Pancreas (tissue), 10 donors: ENCODE measurements at regions not wholly inside any gene's neighbourhood (a gene's known extent, or its start where the extent isn't known, plus 50 kb on each side); places are given as distances from the start of the nearest gene placed in this dataset.

Source experiments
- ATAC-seq, 4 donors: fragments of 200-7000 bp; cut with Tn5 transposase; one replicate each; pipeline versions ENCODE4 v1.8.0 to v1.9.1; 2020; ENCODE audit warnings: mild to moderate bottlenecking in 4 of 4, moderate library complexity in 4 of 4
- DNase-seq, 6 donors: peaks; one replicate each; pipeline ENCODE4 v3.0.0-alpha.2; 2020
- FAIRE-seq: peaks from 2 replicates; lab custom pipeline; 2012; peaks lifted over from hg19 to GRCh38; lab: Jason Lieb, UNC
- H3K27ac ChIP-seq, 4 donors: fragments of 200-600 bp; sonication (generic); 1 replicate in 3 of 4; 2 replicates in 1 of 4; pipeline versions ENCODE4 v1.5.0 to v1.8.0; 2020
- H3K27me3 ChIP-seq, 4 donors: fragments of 200-600 bp; one replicate each; pipeline ENCODE4 v1.8.0; 2021
- H3K36me3 ChIP-seq, 3 donors: fragments of 200-600 bp; sonication (generic) in 1 of 3; one replicate each; pipeline versions ENCODE4 v1.5.0 to v1.8.0; 2020 to 2021
- H3K4me1 ChIP-seq, 3 donors: fragments of 200-600 bp; one replicate each; pipeline ENCODE4 v1.8.0; 2021
- H3K4me3 ChIP-seq, 4 donors: fragments of 200-600 bp; sonication (generic) in 2 of 4; one replicate each; pipeline versions ENCODE4 v1.5.0 to v1.8.0; 2020 to 2021
- H3K9me3 ChIP-seq, 4 donors: fragments of 200-600 bp; one replicate each; pipeline ENCODE4 v1.8.0; 2021
- CTCF ChIP-seq, 4 donors: fragments of 200-600 bp; sonication (generic) in 3 of 4; IDR thresholded peaks; one replicate each; pipeline versions ENCODE4 v1.5.0 to v1.8.0; 2021; ENCODE audit warnings: antibody characterized with exemption in 4 of 4
- WGBS, 2 donors: extraction: QIAGEN DNeasy Blood & Tissue Kit; methylation state at CpG; one replicate each; pipeline ENCODE4 v1.1.7; 2013; 5-methylcytosine and 5-hydroxymethylcytosine counted together
- intact Hi-C, 3 donors: fragments of 100-400 bp; cut with DNase I; formaldehyde crosslinking; loops; one replicate each; pipeline versions ENCODE4 v1.11.1 to v1.14.2; 2022
- donor health status: healthy with polysubstance abuse.
- donor health status: DM: no; HTN: no; CAD: no; lungs with moderate emphysema.
- donor health status: DM: no; HTN: no; CAD: no.
- donor health status: control.
- donor health status: control.
- donor health status: Bipolar disorder and iron deficiency.
- donor health status: DM: yes; HTN: yes; CAD: no.
- donor health status: DM: no; HTN: no; CAD: no.
- donor health status: DM: no; HTN: no; CAD: no.
- donor health status: DM: yes; HTN: yes; CAD: no.

- DNase-seq (no peak), ATAC-seq (no peak)
Observed at GRCh38 chr1:233844692-233845091, 59.8 kb upstream of the SLC35F3 start.

More at GRCh38 chr1:233844692-233845091, 59.8 kb upstream of the SLC35F3 start:
- Histone ChIP-seq H3K4me3 (no peak overlapping the region), H3K36me3 (no peaks in the 10 kb centered on the region), H3K4me1 (no peaks in the 10 kb centered on the region), H3K27ac (no peak overlapping the region), H3K9me3 (no peaks in the 10 kb centered on the region), H3K27me3 (no peaks in the 10 kb centered on the region)
- intact Hi-C loops: no loop called here
- FAIRE-seq: no peak
- 52 to 68% methylated on average over 2 of the region's 2 CpGs for WGBS, 2 donors
- TF ChIP-seq CTCF (IDR thresholded peaks at IDR 0.05): no peak
